ENCODE measurements at regions not wholly inside any gene's neighbourhood (a gene's known extent, or its start where the extent isn't known, plus 50 kb on each side); places are given as distances from the start of the nearest gene placed in this dataset.

DNA sequence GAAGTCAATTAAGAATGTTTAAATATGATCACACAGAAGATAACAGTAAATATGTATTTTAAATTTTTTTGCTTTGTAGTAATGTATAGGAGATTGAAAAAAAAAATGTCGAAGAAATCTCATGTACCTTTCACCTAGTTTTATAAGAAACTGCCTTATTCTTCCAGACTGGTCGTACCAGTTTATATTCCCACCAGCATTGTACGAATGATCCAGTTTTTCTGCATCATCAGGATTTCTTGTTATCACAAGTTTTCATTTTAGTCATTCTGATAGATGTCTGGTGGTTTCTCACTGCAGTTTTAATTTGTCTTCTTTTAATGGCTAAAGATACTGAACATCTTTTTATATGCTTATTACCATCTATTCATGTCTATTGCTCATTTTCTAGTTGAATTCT is 101.8 kb upstream of the CTSC start:
- Histone ChIP-seq H3K4me3 (replicated peaks in 1 of 2; ENCODE audit: low read depth in 1 of 2, low read length in 2 of 2) (no peak overlapping the region), H3K27ac (ENCODE audit: low read depth, low read length) (no peak overlapping the region), H2AFZ (ENCODE audit: low read depth, low read length, poor library complexity, severe bottlenecking) (no peak overlapping the region), H3K9ac (ENCODE audit: low read length) (no peak overlapping the region), H3K4me2 (ENCODE audit: low read length) (no peak overlapping the region), H3K4me1 (ENCODE audit: control insufficient read depth in 1 of 2, insufficient read depth in 2 of 2, low read length in 2 of 2) (no peaks in the 10 kb centered on the region), H3K9me2 (ENCODE audit: insufficient read depth) (no peaks in the 10 kb centered on the region), H4K20me1 (ENCODE audit: insufficient read depth) (no peaks in the 10 kb centered on the region), H3K9me3 (ENCODE audit: control insufficient read depth in 1 of 2, insufficient read depth in 1 of 2, low read depth in 1 of 2, low read length in 2 of 2) (no peaks in the 10 kb centered on the region), H3K79me2 (ENCODE audit: insufficient read depth, low read length) (no peaks in the 10 kb centered on the region), H3K27me3 (ENCODE audit: insufficient read depth, low read length) (no peaks in the 10 kb centered on the region), H3K36me3 (ENCODE audit: control insufficient read depth in 1 of 2, insufficient read depth in 2 of 2, low read length in 2 of 2) (no peaks in the 10 kb centered on the region)
- RAD21 ChIA-PET (ENCODE audit: low non-redundant PET in 1 of 2, low total read pairs in 2 of 2, uncharacterized antibody in 2 of 2, unreplicated experiment in 2 of 2): no interaction called here
- CTCF ChIA-PET: no interaction called here
- TF ChIP-seq ZNF274 (IDR thresholded peaks at IDR 0.05; ENCODE audit: low read depth, low read length) (no peak), JUND (IDR thresholded peaks at IDR 0.05) (no peak), EGR1 (IDR thresholded peaks at IDR 0.05; ENCODE audit: low read depth) (no peak), EZH2 (IDR thresholded peaks at IDR 0.05) (no peak), POLR2AphosphoS5 (IDR thresholded peaks at IDR 0.05; ENCODE audit: low read depth, low read length) (no peak), POLR2A (IDR thresholded peaks at IDR 0.05; ENCODE audit: borderline replicate concordance, extremely low read depth, insufficient read depth, insufficient read length) (no peak), TCF7L2 (IDR thresholded peaks at IDR 0.05; ENCODE audit: borderline replicate concordance, extremely low read depth, insufficient read depth, insufficient read length) (no peak), ZFX (IDR thresholded peaks at IDR 0.05) (no peak), SIN3A (IDR thresholded peaks at IDR 0.05; ENCODE audit: low read depth) (no peak)
- TF ChIP-seq, protein P1, sequence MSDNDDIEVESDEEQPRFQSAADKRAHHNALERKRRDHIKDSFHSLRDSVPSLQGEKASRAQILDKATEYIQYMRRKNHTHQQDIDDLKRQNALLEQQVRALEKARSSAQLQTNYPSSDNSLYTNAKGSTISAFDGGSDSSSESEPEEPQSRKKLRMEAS (IDR thresholded peaks at IDR 0.05): no peak
- TF ChIP-seq, protein P2, sequence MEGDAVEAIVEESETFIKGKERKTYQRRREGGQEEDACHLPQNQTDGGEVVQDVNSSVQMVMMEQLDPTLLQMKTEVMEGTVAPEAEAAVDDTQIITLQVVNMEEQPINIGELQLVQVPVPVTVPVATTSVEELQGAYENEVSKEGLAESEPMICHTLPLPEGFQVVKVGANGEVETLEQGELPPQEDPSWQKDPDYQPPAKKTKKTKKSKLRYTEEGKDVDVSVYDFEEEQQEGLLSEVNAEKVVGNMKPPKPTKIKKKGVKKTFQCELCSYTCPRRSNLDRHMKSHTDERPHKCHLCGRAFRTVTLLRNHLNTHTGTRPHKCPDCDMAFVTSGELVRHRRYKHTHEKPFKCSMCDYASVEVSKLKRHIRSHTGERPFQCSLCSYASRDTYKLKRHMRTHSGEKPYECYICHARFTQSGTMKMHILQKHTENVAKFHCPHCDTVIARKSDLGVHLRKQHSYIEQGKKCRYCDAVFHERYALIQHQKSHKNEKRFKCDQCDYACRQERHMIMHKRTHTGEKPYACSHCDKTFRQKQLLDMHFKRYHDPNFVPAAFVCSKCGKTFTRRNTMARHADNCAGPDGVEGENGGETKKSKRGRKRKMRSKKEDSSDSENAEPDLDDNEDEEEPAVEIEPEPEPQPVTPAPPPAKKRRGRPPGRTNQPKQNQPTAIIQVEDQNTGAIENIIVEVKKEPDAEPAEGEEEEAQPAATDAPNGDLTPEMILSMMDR (IDR thresholded peaks at IDR 0.05 in 2 of 3, conservative IDR thresholded peaks at IDR 0.05 in 1 of 3; ENCODE audit: borderline replicate concordance in 1 of 3, insufficient read depth in 1 of 3, low read depth in 2 of 3, low read length in 2 of 3): no peak
- DNase-seq (ENCODE audit: low read depth, low spot score) (no peak), ATAC-seq (no peak)
- BruUV-seq (replicated peaks): no TSS peak
- intact Hi-C loops (cut with micrococcal nuclease): no loop called here
- POLR2A ChIA-PET: no interaction called here

Measured in HCT116 (cell line).